GM23338 (cell line): ENCODE measurements at regions not wholly inside any gene's neighbourhood (a gene's known extent, or its start where the extent isn't known, plus 50 kb on each side); places are given as distances from the start of the nearest gene placed in this dataset.

ENCODE experiments used
- ATAC-seq: fragments of 200-7000 bp; cut with Tn5 transposase; 3 replicates; pipeline ENCODE4 v1.9.1; 2020
- DNase-seq: peaks from one replicate; pipeline ENCODE4 v3.0.0-alpha.2; 2015; ENCODE audit warnings: low spot score
- H2AFZ ChIP-seq: fragments of 200-600 bp; sonication (generic); 2 replicates; pipeline ENCODE4 v1.8.0; 2016; ENCODE audit warnings: antibody characterized with exemption, mild to moderate bottlenecking, moderate library complexity
- H3F3A ChIP-seq: fragments of 200-600 bp; sonication (generic); replicated peaks from 2 replicates; pipeline ENCODE4 v1.8.0; 2017; ENCODE audit warnings: antibody characterized with exemption, mixed run types, low read depth
- H3K27ac ChIP-seq: fragments of 200-600 bp; sonication (generic); 2 replicates; pipeline ENCODE4 v1.6.1; 2016; ENCODE audit warnings: low read depth
- H3K27me3 ChIP-seq: fragments of 200-600 bp; sonication (generic); 2 replicates; pipeline ENCODE4 v1.8.0; 2016; ENCODE audit warnings: mild to moderate bottlenecking, mixed run types, moderate library complexity; ENCODE audit not compliant: insufficient read depth
- H3K36me3 ChIP-seq: fragments of 200-600 bp; sonication (generic); 2 replicates; pipeline ENCODE4 v1.8.0; 2016; ENCODE audit warnings: mild to moderate bottlenecking; ENCODE audit not compliant: insufficient read depth
- H3K4me1 ChIP-seq: fragments of 200-600 bp; sonication (generic); 2 replicates; pipeline ENCODE4 v1.8.0; 2016; ENCODE audit warnings: mild to moderate bottlenecking, moderate library complexity; ENCODE audit not compliant: insufficient read depth
- H3K4me2 ChIP-seq: fragments of 200-600 bp; sonication (generic); 2 replicates; pipeline ENCODE4 v1.7.1; 2017; ENCODE audit warnings: mixed run types
- H3K4me3 ChIP-seq: fragments of 200-600 bp; sonication (generic); 2 replicates; pipeline ENCODE4 v1.6.1; 2016; ENCODE audit warnings: mixed run types
- H3K79me2 ChIP-seq: fragments of 200-600 bp; sonication (generic); replicated peaks from 2 replicates; pipeline ENCODE4 v1.8.0; 2017; ENCODE audit warnings: mild to moderate bottlenecking; ENCODE audit not compliant: insufficient read depth
- H3K9me2 ChIP-seq: fragments of 200-600 bp; sonication (generic); 2 replicates; pipeline ENCODE4 v1.8.0; 2017; ENCODE audit not compliant: insufficient read depth
- H4K20me1 ChIP-seq: fragments of 200-600 bp; sonication (generic); replicated peaks from 2 replicates; pipeline ENCODE4 v1.8.0; 2017; ENCODE audit warnings: mild to moderate bottlenecking; ENCODE audit not compliant: insufficient read depth
- H3K27ac Mint-ChIP-seq: 2 replicates; pipeline ENCODE4 v1.8.0; 2020; ENCODE audit warnings: inconsistent platforms, mild to moderate bottlenecking, moderate library complexity, mixed read lengths
- H3K27me3 Mint-ChIP-seq: 3 replicates; pipeline ENCODE4 v1.8.0; 2022; ENCODE audit warnings: low read depth, mild to moderate bottlenecking, moderate library complexity, mixed read lengths, inconsistent platforms; ENCODE audit not compliant: insufficient read depth, poor library complexity
- H3K36me3 Mint-ChIP-seq: 3 replicates; pipeline ENCODE4 v1.8.0; 2021; ENCODE audit warnings: low read depth, mild to moderate bottlenecking, inconsistent platforms, moderate library complexity, mixed read lengths
- H3K4me1 Mint-ChIP-seq: 3 replicates; pipeline ENCODE4 v1.8.0; 2020; ENCODE audit warnings: mild to moderate bottlenecking, inconsistent platforms, mixed read lengths
- H3K4me3 Mint-ChIP-seq: 3 replicates; pipeline ENCODE4 v1.8.0; 2021; ENCODE audit warnings: moderate library complexity, mild to moderate bottlenecking, inconsistent platforms, mixed read lengths
- H3K9me3 Mint-ChIP-seq: 3 replicates; pipeline ENCODE4 v1.8.0; 2020; ENCODE audit warnings: moderate library complexity, mild to moderate bottlenecking, inconsistent platforms, mixed read lengths
- CREB1 ChIP-seq: fragments of 250-450 bp; sonication (Bioruptor Pico); IDR thresholded peaks from 2 replicates; pipeline ENCODE4 v1.5.0; 2020; ENCODE audit warnings: low read depth, mild to moderate bottlenecking, moderate library complexity
- CTCF ChIP-seq, 2 experiments: fragments of 200-600 bp in 1 of 2; sonication (generic) in 1 of 2; conservative IDR thresholded peaks; 2 replicates each; pipeline versions ENCODE4 v1.5.1 to v1.6.1; 2016 to 2017; ENCODE audit warnings: antibody characterized with exemption in 2 of 2, low read depth in 2 of 2, mild to moderate bottlenecking in 2 of 2, moderate library complexity in 1 of 2
- ETS1 ChIP-seq: IDR thresholded peaks from 2 replicates; pipeline ENCODE4 v1.6.1; 2016; ENCODE audit warnings: antibody characterized with exemption
- EZH2 ChIP-seq: fragments of 200-600 bp; sonication (generic); IDR thresholded peaks from one replicate; pipeline ENCODE4 v1.8.0; 2017; ENCODE audit warnings: antibody characterized with exemption, mild to moderate bottlenecking, low read depth; ENCODE audit not compliant: unreplicated experiment
- EZH2phosphoT487 ChIP-seq: fragments of 200-600 bp; sonication (generic); IDR thresholded peaks from one replicate; pipeline ENCODE4 v1.8.1; 2018; ENCODE audit warnings: antibody characterized with exemption; ENCODE audit not compliant: unreplicated experiment
- JUNB ChIP-seq: IDR thresholded peaks from one replicate; pipeline ENCODE4 v1.6.1; 2016; ENCODE audit warnings: antibody characterized with exemption; ENCODE audit not compliant: unreplicated experiment
- NANOG ChIP-seq: IDR thresholded peaks from 2 replicates; pipeline ENCODE4 v1.6.1; 2016; ENCODE audit warnings: antibody characterized with exemption, borderline replicate concordance
- POLR2AphosphoS5 ChIP-seq: IDR thresholded peaks from 2 replicates; pipeline ENCODE4 v1.6.1; 2016; ENCODE audit warnings: antibody characterized with exemption, low read depth
- REST ChIP-seq: IDR thresholded peaks from one replicate; pipeline ENCODE4 v1.6.1; 2018; ENCODE audit warnings: antibody characterized with exemption; ENCODE audit not compliant: unreplicated experiment
- STAT1 ChIP-seq: IDR thresholded peaks from one replicate; pipeline ENCODE4 v1.6.1; 2016; ENCODE audit warnings: antibody characterized with exemption; ENCODE audit not compliant: unreplicated experiment
- ZNF114 ChIP-seq: fragments of 250-450 bp; sonication (Bioruptor Pico); IDR thresholded peaks from 2 replicates; pipeline ENCODE4 v1.5.0; 2020; ENCODE audit warnings: mild to moderate bottlenecking, moderate library complexity
- ZNF331 ChIP-seq: fragments of 250-450 bp; sonication (Bioruptor Pico); IDR thresholded peaks from 2 replicates; pipeline ENCODE4 v1.5.0; 2020; ENCODE audit warnings: low read depth, mild to moderate bottlenecking, moderate library complexity
- ZNF462 ChIP-seq: fragments of 250-450 bp; sonication (Bioruptor Pico); IDR thresholded peaks from 2 replicates; pipeline ENCODE4 v1.5.0; 2020; ENCODE audit warnings: mild to moderate bottlenecking, moderate library complexity

GRCh38 chr6:133040803-133041419 is 200.2 kb upstream of the EYA4 start:
- Histone ChIP-seq H3K27me3 (no peaks in the 10 kb centered on the region), H4K20me1 (no peaks in the 10 kb centered on the region), H3K4me1 (no peaks in the 10 kb centered on the region), H3K4me3 (no peak overlapping the region), H3K27ac (no peak overlapping the region), H3F3A (no peaks in the 10 kb centered on the region), H3K9me2 (no peaks in the 10 kb centered on the region), H3K4me2 (no peak overlapping the region), H2AFZ (no peak overlapping the region), H3K79me2 (no peaks in the 10 kb centered on the region), H3K36me3 (no peaks in the 10 kb centered on the region)
- Mint-ChIP-seq H3K4me1 (no peaks in the 10 kb centered on the region), H3K36me3 (no peaks in the 10 kb centered on the region), H3K27me3 (no peaks in the 10 kb centered on the region), H3K4me3 (no peak overlapping the region), H3K9me3 (no peaks in the 10 kb centered on the region), H3K27ac (no peak overlapping the region)
- no peak for TF ChIP-seq ZNF114 (CRISPR knock-in tag)
- no peak for TF ChIP-seq JUNB
- no peak for TF ChIP-seq REST
- TF ChIP-seq EZH2phosphoT487: no peak
- TF ChIP-seq ZNF331 (CRISPR knock-in tag): no peak
- no peak for TF ChIP-seq EZH2
- no peak for TF ChIP-seq CTCF (conservative IDR thresholded peaks at IDR 0.05; ENCODE audit: low read depth in 2 of 2)
- no peak for TF ChIP-seq POLR2AphosphoS5
- no peak for TF ChIP-seq ZNF462 (CRISPR knock-in tag)
- TF ChIP-seq STAT1: no peak
- TF ChIP-seq ETS1: no peak
- TF ChIP-seq CREB1: no peak
- TF ChIP-seq NANOG: no peak
- ATAC-seq (no peak), DNase-seq (no peak)
